Head of caudate nucleus (tissue), 42 donors: ENCODE measurements at regions not wholly inside any gene's neighbourhood (a gene's known extent, or its start where the extent isn't known, plus 50 kb on each side); places are given as distances from the start of the nearest gene placed in this dataset.

Experiments used
- DNase-seq, 42 donors: peaks; one replicate each; pipeline versions ENCODE4 v3.0.0 to v3.0.0-alpha.2; 2020 to 2021; ENCODE audit warnings: mixed read lengths in 7 of 42
- intact Hi-C: fragments of 100-400 bp; cut with DNase I; formaldehyde crosslinking; loops from one replicate; pipeline ENCODE4 v1.15.0; 2022

GRCh38 chr16:55039042-55039441 lies 108.4 kb downstream of the IRX5 start:
- intact Hi-C loops, result no loop called here
- DNase-seq, result peak in 2 of 42 donors; percentile 6 to 22

GRCh38 chr16:55039511-55039910 lies 108.8 kb downstream of the IRX5 start:
- intact Hi-C loops, result no loop called here
- peak in 2 of 42 donors; percentile 3 to 14 for DNase-seq

- peak in 2 of 42 donors; percentile 12 to 25 for DNase-seq
- intact Hi-C loops, result no loop called here
These were observed 109.3 kb downstream of the IRX5 start for GRCh38 chr16:55039931-55040330.

GRCh38 chr16:55040366-55041086 lies 109.9 kb downstream of the IRX5 start:
- DNase-seq, result peak in 3 of 42 donors; percentile 13 to 31 (median 26)
- intact Hi-C loops, result no loop called here

GRCh38 chr16:55041540-55042234 lies 111.0 kb downstream of the IRX5 start:
- intact Hi-C loops, result no loop called here
- DNase-seq, result peak in 3 of 42 donors; percentile 3 to 29 (median 14)

GRCh38 chr16:55042556-55043432 lies 112.1 kb downstream of the IRX5 start:
- DNase-seq, result peak in 3 of 42 donors; percentile 10 to 32 (median 26)
- intact Hi-C loops, result no loop called here

GRCh38 chr16:55043499-55043898 lies 112.8 kb downstream of the IRX5 start:
- peak in 2 of 42 donors; percentile 13 to 18 for DNase-seq
- intact Hi-C loops, result no loop called here

GRCh38 chr16:55044201-55044975 lies 113.7 kb downstream of the IRX5 start:
- intact Hi-C loops, result no loop called here
- DNase-seq, result peak in 2 of 42 donors; percentile 11 to 33

GRCh38 chr16:55045329-55045728 lies 114.7 kb downstream of the IRX5 start:
- intact Hi-C loops, result no loop called here
- peak in 3 of 42 donors; percentile 3 to 9 (median 8) for DNase-seq

GRCh38 chr16:55045756-55046460 lies 115.2 kb downstream of the IRX5 start:
- DNase-seq, result peak in 3 of 42 donors; percentile 9 to 21 (median 16)
- intact Hi-C loops, result no loop called here

- intact Hi-C loops, result no loop called here
- peak in 1 of 42 donors; percentile 8 for DNase-seq
These were observed 115.8 kb downstream of the IRX5 start for GRCh38 chr16:55046513-55046912.

GRCh38 chr16:55046916-55047315 lies 116.3 kb downstream of the IRX5 start:
- intact Hi-C loops, result no loop called here
- DNase-seq, result peak in 2 of 42 donors; percentile 4 to 21

- peak in 1 of 42 donors; percentile 10 for DNase-seq
- intact Hi-C loops, result no loop called here
These were observed 116.7 kb downstream of the IRX5 start for GRCh38 chr16:55047331-55047730.

GRCh38 chr16:55047903-55048497 lies 117.3 kb downstream of the IRX5 start:
- DNase-seq, result peak in 3 of 42 donors; percentile 4 to 38 (median 32)
- intact Hi-C loops, result no loop called here

GRCh38 chr16:55048745-55049144 lies 118.1 kb downstream of the IRX5 start:
- peak in 4 of 42 donors; percentile 5 to 34 (median 14) for DNase-seq

GRCh38 chr16:55051571-55052347 lies 121.1 kb downstream of the IRX5 start:
- intact Hi-C loops, result no loop called here
- no peak for DNase-seq

More at GRCh38 chr16:55048745-55049144, 118.1 kb downstream of the IRX5 start:
- intact Hi-C loops, result no loop called here

GRCh38 chr16:55052348-55052734 lies 121.7 kb downstream of the IRX5 start:
- no peak for DNase-seq
- intact Hi-C loops, result no loop called here
